Right lobe of liver (tissue), 4 donors: ENCODE measurements at regions not wholly inside any gene's neighbourhood (a gene's known extent, or its start where the extent isn't known, plus 50 kb on each side); places are given as distances from the start of the nearest gene placed in this dataset.

ENCODE experiments used
- CTCF ChIP-seq, 4 donors: fragments of 200-600 bp in 3 of 4; fragments of 450-650 bp in 1 of 4; IDR thresholded peaks; one replicate each; pipeline versions ENCODE4 v1.5.1 to v1.8.0; 2016 to 2022; ENCODE audit warnings: antibody characterized with exemption in 4 of 4, mild to moderate bottlenecking in 2 of 4
- POLR2A ChIP-seq: fragments of 450-650 bp; IDR thresholded peaks from one replicate; pipeline ENCODE4 v1.6.1; 2017; ENCODE audit warnings: antibody characterized with exemption, mild to moderate bottlenecking
- donor health status: DM: no; HTN: no; CAD: no.
- donor health status: DM: no; HTN: no; CAD: no.
- donor health status: DM: no; HTN: yes; CAD: no.

GRCh38 chr16:65619606-65620005 lies 497.7 kb upstream of the CDH11 start:
- TF ChIP-seq CTCF (IDR thresholded peaks at IDR 0.05) (no peak), POLR2A (no peak)
